HG02870 (cell line): ENCODE measurements at regions not wholly inside any gene's neighbourhood (a gene's known extent, or its start where the extent isn't known, plus 50 kb on each side); places are given as distances from the start of the nearest gene placed in this dataset.

ENCODE experiments used
- ATAC-seq: cut with Tn5 transposase; IDR thresholded peaks from one replicate; pipeline ENCODE4 v1.9.1; 2021; ENCODE audit warnings: mild to moderate bottlenecking, moderate library complexity; ENCODE audit not compliant: unreplicated experiment

DNA sequence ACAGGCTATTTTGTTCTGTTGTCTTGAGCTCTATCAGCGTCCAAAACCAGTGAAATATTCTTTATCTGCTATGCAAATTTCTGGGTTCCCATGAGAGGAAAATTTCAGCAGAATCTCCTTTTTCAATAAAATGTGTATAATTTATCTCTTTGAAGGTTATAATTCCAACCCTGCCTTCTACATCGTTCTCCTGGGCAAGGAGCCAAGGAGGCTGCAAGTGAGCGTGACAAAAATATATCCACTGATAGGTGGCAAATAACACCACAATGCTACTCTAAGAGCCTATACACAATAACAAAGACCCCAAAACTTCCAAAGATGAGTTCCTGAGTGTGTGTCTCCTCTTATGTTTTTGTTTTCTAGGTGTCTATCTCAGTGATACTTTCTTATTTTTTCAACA is 664.7 kb upstream of the SORCS1 start:
- ATAC-seq, result no peak

DNA sequence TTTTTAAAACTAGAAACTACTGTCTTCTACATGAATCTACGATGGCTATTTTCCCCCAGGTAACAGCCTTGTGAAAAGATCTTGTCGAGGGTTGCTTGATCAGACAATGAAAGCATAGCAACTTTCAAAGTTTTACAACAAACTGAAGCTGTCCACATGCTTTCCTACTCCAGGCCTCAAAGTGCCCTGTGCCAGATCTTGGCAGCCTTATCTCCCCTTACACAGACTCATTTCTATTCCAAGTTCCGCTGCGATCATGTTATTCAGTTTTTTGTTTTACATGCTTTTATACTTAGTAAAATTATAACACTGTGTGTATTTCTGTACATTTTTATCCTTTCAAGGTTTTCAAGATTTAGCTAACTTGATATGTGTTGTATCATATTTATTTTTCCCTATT is 661.7 kb upstream of the SORCS1 start:
- no peak for ATAC-seq

DNA sequence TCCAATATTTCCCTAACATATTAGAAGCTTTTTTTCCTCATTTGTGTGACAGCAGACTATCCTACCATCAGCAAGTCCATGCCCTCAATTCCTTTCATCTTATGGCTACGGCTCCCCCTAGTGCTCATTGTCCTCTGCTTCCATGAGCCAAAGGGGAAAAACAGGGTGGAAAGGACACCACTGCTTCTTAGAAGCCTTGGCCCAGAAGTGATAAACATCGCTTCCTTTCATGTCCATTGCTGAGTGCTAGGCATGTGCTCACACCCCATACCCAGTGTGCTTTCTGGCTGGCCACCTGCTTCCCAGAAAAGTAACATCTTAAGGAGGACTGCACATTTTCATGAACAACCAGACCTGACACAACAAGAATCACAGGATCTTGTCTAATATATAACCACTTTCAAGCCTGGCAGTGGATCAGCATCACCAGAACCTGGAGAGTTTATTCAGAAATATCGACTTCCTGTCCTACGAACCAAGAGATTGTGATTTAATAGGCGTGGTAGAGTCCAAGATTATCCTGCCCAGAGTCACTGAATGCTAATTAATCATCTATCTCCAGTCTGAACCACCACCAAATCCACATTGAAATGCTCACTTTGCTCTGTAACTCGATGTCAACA is 650.5 kb upstream of the SORCS1 start:
- no peak for ATAC-seq

DNA sequence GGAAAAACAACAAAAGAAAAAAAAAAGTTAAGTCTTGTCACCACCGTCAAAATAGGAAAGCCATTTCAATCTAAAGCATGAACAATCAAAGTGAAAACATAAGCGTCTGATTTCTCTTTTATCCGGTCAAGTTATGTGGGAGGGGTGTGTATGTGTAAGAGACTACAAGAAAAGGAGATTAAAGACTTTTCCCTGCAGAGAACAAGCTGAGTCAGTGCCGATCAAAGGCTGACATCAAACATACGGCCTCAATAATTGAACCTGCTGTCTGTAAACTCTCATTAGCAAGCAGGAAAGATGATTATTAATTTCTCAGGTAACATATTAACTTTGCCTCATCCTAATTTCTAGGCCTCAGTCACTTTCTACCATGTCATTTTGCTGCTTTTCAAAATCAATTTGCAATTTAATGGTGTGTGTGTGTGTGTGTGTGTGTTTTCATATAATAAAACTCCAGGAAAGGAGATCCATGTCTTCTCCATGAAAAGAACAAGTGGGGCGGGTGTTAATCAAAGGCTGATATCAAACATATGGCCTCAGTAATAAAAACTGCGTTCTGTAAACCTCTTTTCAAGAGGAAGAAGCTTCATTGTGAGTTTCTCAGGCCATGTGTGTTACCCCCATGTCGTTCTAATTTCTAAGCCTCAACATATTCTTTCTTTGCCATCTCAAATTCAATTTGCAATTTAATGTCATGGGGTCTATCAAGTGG is 649.1 kb upstream of the SORCS1 start:
- ATAC-seq, result no peak

DNA sequence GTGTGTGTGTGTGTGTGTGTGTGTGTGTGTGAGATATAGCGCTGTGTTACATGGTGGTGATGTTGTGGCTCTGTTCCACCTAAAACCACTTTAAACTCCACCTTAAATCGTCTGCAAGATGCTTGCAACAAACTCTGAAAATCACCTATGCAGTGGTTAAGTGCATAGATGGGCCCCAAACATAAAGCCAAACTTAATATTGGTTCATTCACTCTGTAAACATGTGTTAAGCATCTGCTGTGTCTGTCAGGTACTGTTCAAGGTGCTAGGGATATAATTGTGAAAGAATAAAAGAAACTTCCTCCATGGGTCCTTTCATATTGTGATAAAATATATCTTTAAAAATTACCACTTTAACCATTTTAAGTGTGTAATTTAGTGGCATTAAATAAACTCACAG is 645.4 kb upstream of the SORCS1 start:
- no peak for ATAC-seq

DNA sequence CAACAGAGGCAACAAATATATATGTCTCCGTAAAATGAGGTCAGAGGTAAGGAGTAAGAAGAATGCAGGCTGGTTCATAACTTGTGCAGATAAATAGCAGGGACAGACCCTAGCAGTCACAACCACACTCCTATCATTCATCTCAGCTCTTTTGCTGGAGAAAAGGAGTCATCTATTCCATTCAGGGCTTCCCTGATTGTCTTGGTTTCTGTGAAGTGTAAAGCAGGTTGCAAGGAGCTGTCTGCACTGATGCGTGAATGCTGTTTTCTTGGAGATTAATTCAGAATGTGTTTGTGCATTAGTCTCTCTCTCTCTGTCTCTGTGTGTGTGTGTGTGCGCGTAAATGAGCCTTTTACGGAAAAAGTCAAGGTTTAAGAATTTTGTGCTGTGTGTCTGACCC is 643.3 kb upstream of the SORCS1 start:
- no peak for ATAC-seq

DNA sequence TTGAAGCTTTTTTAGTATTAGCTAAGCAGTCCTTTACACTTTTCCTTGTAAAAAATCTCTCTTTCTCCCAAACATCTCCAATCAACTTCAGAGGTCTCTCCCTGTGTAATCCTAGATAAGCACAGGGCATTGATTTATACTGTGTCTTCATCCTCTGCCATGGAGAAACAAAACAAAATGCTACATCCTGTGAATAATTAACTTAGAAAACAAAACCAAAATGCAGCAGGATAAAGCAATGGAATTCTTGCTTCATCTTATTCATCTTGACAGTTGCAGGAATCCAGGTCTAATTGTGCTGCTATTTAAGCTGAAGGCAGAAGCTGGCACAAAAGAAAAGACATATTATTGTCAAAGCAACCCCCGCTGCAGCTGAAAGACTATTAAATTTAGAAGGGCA is 641.5 kb upstream of the SORCS1 start:
- no peak for ATAC-seq

DNA sequence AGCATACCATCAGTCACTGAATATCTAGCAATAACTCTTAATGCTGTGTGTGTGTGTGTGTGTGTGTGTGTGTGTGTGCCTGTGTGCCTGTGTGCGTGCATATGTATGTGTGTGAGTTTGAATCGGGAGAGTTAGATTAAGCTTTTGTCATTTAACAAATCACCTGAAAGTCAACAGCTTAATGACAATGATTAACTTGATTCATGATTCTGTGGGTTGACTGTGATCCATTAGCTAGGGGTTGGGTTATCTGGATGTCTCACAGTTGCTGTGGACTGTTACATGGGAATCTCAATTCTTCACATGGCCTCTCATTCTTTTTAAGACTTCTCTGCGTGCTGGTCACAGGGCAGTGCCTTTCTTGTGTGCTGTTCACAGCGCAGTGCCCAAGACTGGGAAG is 639.0 kb upstream of the SORCS1 start:
- no peak for ATAC-seq

DNA sequence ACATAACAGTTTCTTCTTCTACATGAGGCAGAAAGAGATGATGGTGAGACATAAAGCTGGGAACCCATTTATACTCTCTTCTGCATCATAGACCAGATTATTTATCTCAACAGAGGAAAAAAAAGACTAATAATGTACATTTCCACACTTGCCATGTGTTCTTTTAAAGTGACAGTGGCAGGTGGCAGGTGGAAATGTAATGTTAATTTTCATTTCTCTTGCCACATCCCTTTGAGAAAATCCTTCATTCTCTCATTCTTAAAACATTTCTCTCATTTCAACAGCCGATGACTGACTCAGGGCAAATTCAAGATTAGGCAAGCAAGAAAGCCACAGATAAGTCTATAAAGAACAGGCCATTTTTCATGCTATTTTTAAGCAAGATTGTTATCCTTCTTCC is 635.6 kb upstream of the SORCS1 start:
- ATAC-seq, result no peak

DNA sequence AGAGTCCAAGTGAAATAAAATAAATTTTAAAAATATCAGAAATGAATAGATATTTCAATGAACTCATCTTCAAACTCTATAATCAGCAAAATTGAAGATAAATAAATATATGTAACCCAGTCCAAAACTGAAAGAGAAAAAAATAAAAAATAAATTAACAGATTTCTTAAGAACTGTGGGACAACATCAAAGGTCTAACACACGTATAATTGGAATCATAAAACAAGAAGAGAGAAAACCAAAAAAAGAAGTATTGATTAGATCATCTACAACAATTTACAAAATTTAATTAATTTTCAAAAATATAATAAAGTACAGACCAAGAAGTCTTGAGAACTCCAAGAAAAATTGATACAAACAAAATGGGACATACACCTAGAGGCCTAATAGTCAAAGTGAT is 625.8 kb upstream of the SORCS1 start:
- no peak for ATAC-seq

DNA sequence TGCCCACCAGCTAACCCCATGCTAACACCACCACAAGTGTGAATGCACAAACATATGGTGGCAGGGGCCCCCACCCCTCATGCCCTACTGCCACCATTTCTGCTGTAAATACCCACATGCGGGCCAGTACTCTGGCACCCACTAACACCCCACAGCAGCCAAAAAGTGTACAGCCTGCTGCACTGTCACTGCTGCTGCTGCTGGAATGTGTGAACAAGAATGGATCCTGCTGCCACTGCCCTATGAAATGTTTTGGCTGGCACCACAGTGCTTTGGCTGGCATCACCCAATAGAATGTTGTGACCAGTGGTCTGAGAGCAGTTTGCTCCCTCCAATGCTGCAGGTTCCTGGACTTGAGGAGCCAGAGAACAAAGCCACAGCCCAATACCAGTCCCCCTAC is 606.6 kb upstream of the SORCS1 start:
- no peak for ATAC-seq

DNA sequence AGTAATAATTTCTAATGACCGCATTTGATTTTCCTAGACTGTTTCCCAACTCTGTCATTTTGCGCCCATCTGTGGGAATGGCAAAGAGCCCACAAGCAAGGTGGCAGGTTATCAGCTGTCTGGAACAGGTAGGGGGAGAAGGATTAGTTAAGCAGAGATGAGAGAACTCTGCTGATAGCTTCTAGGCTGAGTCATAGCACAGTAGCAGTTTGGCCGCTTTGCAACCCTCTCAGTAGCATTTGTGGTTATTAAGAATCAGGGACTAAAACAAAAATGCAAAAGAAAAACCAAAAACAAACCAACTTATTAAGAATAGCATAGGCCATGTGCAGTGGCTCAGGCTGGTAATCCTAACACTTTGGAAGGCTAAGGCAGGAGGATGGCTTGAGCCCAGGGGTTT is 602.7 kb upstream of the SORCS1 start:
- ATAC-seq, result no peak

DNA sequence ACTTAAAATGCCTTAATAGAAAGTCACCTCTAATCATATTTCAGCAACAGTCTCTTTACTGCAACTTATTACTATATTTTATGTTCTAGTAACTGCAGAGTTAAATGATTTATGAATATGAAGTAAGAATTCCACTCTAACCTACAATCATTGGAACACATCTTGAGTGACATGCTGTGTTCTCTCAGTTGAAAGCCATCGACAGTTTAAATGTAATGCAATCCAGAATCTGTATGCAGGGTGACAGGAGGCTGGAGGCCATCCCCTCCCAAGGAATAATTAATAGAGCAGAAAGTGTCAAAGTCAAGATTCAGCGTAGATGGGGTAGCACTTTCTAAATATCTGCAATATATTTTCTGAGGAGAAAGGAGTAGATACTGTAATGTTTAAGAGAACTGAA is 590.3 kb upstream of the SORCS1 start:
- ATAC-seq, result no peak

DNA sequence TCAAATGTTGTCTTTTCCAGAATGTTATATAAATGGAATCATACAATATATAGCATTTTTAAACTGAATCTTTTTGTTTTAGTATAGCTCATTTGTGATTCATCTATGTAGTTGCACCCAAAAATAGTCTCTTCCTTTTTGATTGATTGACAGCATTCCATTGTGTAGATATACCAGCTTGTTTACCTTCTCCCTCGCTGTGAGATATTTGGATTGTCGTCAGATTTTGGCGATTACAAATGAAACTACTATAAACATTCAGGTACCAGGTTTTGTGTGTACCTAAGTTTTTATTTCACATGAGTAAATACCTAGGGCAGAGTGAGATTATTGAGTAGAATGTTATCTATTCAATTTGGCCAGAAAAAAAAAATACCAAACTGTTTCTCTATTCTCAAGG is 584.7 kb upstream of the SORCS1 start:
- no peak for ATAC-seq

DNA sequence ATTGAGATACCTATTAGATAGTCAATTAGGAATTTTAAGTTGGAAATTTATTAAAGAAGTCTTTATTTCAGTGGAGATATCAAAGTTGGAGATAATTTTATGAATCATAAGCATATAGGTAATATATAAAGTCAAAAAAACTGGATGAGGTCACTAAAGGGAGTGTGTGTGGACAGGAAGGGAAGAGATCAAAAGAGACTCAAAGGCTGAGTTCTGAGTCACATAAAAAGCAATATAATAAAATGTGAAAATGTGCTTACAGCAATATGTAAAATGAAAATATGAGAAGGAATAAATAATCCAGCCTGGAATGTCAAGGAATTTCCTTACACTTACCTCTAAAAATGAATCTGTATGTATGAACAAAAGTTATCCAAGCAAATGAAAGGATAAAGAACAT is 583.3 kb upstream of the SORCS1 start:
- ATAC-seq, result no peak

DNA sequence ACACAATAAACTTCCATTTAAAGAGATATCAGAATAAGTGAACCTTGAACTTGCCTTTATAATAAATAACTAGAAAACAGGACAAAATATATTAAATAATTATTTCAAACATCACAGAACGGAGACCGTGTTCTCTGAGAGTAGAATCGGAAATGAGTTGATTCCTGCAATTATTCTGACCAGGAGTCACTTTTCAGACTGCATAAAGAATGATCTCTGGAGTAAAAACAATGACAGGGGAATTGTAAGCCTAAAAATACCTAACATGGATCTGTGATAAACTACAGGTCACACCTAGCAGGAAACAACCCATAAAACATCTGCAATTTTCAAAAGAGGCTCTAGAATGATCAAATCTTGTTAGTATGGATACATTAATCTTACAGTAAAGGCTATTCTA is 577.5 kb upstream of the SORCS1 start:
- ATAC-seq, result no peak

DNA sequence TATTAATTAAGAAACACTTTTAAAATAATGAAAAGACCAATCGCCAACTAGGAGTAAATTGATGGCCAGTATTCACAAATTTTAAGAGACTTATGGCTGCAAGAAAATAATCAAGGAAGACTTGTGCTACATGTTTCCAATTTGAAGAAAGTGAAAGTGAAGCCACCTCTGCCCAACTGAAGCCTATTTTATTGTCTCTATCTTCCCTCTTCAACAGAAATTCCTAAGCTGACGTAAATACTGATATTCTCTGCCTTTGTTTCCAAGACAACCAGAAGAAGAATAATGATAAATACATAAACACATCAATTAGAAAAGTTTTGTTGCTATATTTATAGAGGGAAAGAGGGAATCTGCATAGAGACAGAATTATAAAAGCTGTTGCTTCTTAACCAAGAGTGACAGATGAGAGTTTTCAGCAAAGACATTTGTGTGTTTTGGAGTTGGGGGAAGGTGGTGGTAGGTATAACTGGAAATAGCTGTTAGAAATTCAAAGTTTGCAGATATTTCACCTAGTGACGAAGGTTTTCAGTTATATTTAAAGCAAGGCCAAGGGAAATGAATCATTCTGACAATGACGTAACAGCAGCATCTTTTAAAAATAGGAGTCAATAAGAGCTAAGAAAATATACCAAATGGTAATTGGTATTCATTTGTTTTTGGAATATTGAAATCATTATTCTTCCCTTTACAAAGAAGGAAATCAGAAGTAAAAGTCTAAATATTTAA is 576.6 kb upstream of the SORCS1 start:
- no peak for ATAC-seq

DNA sequence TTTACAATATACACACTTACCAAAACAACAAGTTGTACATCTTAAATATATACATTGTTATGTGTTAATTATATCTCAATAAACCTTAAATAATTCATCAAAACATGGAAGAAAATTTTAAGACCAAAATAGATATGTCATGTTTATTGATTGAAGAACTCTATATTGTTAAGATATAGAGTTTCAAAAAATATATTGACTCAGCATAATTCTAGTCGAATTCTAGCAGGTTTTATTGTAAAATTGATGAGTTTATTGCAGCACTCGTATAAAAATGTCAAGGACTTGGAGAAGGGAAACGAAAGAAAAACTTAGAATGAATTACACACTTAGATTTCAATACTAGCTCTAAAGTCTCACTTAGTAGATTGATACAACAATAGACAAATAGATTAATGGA is 575.4 kb upstream of the SORCS1 start:
- ATAC-seq, result no peak

DNA sequence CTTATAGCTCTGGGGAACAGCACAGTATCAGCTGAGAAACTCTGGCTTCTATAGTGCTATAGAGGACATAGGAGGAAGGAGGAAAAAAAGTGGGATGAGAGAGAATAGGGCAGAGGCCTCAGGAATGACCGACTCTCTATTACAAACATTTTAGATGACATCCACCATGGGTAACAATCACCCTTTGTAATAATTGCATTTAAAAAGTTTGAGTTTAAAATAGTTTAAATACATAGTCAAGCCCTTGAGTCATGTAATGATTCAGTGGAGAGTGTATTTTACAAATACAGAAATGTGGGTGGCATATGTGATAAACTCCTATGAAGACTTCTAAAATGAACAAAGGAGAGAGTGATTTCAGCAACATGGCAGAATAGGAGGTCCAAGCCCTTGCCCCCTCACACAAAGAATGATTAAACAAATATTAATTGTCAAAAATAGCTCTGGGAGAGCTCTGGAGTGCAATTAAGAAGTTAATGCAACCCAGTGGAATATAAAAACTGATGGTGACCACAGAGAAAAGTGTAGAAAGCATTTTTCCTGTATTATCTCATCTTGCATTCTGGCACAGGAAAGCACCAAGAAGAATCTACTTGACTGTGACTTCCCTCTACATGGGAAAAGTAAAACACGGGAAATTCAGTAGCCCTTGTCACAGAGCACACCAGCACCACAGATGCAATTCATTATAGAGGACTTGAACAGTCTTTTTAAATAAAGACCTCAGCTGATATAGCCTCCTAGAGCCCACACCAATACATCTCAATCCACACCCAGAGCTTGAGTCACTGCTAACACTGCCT is 569.0 kb upstream of the SORCS1 start:
- no peak for ATAC-seq

DNA sequence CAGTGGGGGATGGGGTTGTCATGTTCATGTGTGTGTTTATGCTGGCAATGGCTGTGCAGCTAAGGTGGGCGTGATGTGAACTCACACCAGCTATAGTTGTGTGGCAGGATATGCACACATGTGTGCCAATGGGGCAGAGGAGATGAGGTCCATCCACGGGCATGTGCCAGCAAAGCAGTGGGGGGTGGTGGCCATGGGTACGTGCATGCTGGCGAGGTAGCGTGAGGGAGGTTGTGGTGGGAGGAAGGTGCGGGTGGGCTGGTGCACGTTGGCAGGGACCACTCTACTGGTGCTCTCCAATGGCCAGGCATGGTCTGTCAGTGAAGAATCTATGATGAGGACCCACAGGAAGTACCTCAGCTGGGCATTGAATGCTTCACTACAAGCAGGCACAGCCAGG is 567.5 kb upstream of the SORCS1 start:
- no peak for ATAC-seq

DNA sequence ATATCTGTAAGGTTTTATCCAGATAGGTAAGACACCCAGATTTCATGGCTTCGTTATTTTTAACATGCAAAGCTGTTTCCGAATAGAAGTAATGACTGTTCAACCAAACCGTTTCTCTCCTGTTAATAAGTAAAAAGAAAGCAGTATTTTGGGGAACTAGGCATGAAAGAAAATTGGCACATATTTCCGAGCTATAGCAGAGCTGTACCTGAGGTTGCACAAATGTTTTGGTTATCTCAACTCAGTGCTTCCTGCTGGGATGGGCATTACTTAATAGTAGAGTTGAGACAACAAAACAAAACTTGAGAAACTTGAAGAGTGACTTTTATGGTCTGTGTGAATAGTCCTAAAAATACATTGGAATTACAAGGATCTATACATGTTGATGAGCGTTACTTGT is 564.3 kb upstream of the SORCS1 start:
- ATAC-seq, result no peak
